Peyer's patch (tissue), 4 donors: ENCODE measurements at regions not wholly inside any gene's neighbourhood (a gene's known extent, or its start where the extent isn't known, plus 50 kb on each side); places are given as distances from the start of the nearest gene placed in this dataset.
A peak's percentile ranks its signal among the peaks of the same experiment; 100 is the strongest.

Experiments used
- DNase-seq, 3 donors: peaks; one replicate each; pipeline ENCODE4 v3.0.0-alpha.2; 2017 to 2019
- H3K27ac ChIP-seq, 4 donors: fragments of 200-600 bp; sonication (generic); one replicate each; pipeline ENCODE4 v1.5.1; 2016 to 2019
- H3K27me3 ChIP-seq, 2 donors: fragments of 200-600 bp; sonication (generic); one replicate each; pipeline ENCODE4 v1.5.1; 2019
- H3K36me3 ChIP-seq, 3 donors: fragments of 200-600 bp; sonication (generic); one replicate each; pipeline ENCODE4 v1.5.1; 2016 to 2019
- H3K4me1 ChIP-seq, 4 donors: fragments of 200-600 bp; sonication (generic); one replicate each; pipeline ENCODE4 v1.5.1; 2016 to 2019
- H3K4me3 ChIP-seq, 4 donors: fragments of 200-600 bp; sonication (generic); 1 replicate in 3 of 4; 2 replicates in 1 of 4; pipeline ENCODE4 v1.5.1; 2016 to 2019; ENCODE audit warnings: mild to moderate bottlenecking in 1 of 4
- H3K9me3 ChIP-seq, 4 donors: fragments of 200-600 bp; sonication (generic); one replicate each; pipeline ENCODE4 v1.5.1; 2016 to 2019; ENCODE audit warnings: mild to moderate bottlenecking in 1 of 4
- POLR2A ChIP-seq, 2 donors: fragments of 450-650 bp; IDR thresholded peaks; one replicate each; pipeline ENCODE4 v1.5.1; 2017; ENCODE audit warnings: antibody characterized with exemption in 2 of 2, mild to moderate bottlenecking in 2 of 2, moderate library complexity in 2 of 2
- TF ChIP-seq, protein P1 (sequence below), 6 experiments: fragments of 450-650 bp in 4 of 6; fragments of 200-600 bp in 2 of 6; sonication (generic) in 1 of 6; IDR thresholded peaks; one replicate each; pipeline ENCODE4 v1.5.1; 2017 to 2019; ENCODE audit warnings: antibody characterized with exemption in 6 of 6, mild to moderate bottlenecking in 3 of 6, moderate library complexity in 1 of 6

- H3K4me3 ChIP-seq = no peak overlapping the region
- H3K9me3 ChIP-seq = no peaks in the 10 kb centered on the region
- no peak for DNase-seq
- H3K27ac ChIP-seq = no peak overlapping the region
- TF ChIP-seq POLR2A (IDR thresholded peaks at IDR 0.05) = no peak
- TF ChIP-seq, protein P1, sequence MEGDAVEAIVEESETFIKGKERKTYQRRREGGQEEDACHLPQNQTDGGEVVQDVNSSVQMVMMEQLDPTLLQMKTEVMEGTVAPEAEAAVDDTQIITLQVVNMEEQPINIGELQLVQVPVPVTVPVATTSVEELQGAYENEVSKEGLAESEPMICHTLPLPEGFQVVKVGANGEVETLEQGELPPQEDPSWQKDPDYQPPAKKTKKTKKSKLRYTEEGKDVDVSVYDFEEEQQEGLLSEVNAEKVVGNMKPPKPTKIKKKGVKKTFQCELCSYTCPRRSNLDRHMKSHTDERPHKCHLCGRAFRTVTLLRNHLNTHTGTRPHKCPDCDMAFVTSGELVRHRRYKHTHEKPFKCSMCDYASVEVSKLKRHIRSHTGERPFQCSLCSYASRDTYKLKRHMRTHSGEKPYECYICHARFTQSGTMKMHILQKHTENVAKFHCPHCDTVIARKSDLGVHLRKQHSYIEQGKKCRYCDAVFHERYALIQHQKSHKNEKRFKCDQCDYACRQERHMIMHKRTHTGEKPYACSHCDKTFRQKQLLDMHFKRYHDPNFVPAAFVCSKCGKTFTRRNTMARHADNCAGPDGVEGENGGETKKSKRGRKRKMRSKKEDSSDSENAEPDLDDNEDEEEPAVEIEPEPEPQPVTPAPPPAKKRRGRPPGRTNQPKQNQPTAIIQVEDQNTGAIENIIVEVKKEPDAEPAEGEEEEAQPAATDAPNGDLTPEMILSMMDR (IDR thresholded peaks at IDR 0.05) = peak in 5 of 6 experiments; percentile 30 to 51 (median 48)
- no peaks in the 10 kb centered on the region for H3K4me1 ChIP-seq
- H3K27me3 ChIP-seq = no peaks in the 10 kb centered on the region
- H3K36me3 ChIP-seq = no peaks in the 10 kb centered on the region
Observed at GRCh38 chr1:78839704-78840277, 166.7 kb downstream of the ADGRL4 start.
